ENCODE measurements at regions not wholly inside any gene's neighbourhood (a gene's known extent, or its start where the extent isn't known, plus 50 kb on each side); places are given as distances from the start of the nearest gene placed in this dataset.

DNA sequence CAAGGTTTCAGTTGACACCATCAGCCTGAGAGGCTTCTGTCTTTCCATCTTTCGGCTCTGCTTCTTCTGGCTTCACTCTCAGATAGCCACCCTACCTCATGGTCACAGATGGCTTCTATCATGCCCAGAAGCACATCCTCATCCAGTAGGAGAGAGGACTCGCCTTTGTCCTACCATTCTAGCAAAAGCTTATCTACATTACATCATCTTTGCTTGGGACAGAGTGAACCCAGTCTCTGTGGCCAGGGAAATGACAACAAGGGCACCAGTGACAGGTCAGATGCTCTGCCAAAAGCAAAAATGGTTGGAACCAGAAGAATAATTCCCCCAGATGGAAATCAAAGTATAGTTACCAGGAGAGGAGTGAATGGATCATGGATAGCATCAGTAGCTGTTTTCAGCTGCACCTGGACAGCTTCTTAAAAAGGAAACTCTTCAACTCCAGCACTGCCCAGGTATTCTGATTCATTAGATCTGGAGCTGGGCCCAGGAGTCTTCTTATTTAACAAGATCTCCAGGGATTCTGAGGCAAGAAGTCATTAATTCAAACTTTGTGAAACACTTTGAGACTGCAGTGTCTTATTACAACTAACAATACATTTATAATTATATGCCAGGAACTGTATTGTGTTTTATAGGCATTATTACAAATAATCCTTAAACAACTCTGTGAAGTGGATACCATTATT, 257.7 kb upstream of the UBE2E3 start:
- TF ChIP-seq, protein P1, sequence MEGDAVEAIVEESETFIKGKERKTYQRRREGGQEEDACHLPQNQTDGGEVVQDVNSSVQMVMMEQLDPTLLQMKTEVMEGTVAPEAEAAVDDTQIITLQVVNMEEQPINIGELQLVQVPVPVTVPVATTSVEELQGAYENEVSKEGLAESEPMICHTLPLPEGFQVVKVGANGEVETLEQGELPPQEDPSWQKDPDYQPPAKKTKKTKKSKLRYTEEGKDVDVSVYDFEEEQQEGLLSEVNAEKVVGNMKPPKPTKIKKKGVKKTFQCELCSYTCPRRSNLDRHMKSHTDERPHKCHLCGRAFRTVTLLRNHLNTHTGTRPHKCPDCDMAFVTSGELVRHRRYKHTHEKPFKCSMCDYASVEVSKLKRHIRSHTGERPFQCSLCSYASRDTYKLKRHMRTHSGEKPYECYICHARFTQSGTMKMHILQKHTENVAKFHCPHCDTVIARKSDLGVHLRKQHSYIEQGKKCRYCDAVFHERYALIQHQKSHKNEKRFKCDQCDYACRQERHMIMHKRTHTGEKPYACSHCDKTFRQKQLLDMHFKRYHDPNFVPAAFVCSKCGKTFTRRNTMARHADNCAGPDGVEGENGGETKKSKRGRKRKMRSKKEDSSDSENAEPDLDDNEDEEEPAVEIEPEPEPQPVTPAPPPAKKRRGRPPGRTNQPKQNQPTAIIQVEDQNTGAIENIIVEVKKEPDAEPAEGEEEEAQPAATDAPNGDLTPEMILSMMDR (IDR thresholded peaks at IDR 0.05; ENCODE audit: low read depth, low read length, missing control alignments): no peak
- H3K4me3 ChIP-seq (replicated peaks; ENCODE audit: low read depth, low read length): no peak overlapping the region
- no peak for DNase-seq (ENCODE audit: extremely low read depth, low read depth)

DNA sequence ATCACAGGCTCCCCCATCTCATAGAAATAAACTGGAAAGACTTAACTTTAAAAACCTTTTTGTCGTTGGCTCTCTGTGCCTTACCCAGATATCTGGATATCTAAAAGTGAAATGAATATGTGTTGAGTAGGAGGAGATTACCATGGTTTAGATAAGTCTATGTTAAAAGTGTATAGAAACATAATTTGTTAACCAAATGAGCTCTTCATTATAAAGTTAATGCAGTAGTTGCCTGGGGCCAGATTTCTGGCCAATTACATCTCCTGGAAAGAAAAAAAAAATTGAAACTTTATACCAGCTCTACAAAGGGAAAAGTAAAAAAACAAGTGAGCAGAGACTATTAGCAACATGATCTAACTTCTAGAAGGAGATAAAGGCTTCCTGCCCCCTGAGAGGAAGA, 259.6 kb upstream of the UBE2E3 start:
- no peak overlapping the region for H3K4me3 ChIP-seq (replicated peaks; ENCODE audit: low read depth, low read length)
- TF ChIP-seq, protein P1 (IDR thresholded peaks at IDR 0.05; ENCODE audit: low read depth, low read length, missing control alignments): no peak
- no peak for DNase-seq (ENCODE audit: extremely low read depth, low read depth)

DNA sequence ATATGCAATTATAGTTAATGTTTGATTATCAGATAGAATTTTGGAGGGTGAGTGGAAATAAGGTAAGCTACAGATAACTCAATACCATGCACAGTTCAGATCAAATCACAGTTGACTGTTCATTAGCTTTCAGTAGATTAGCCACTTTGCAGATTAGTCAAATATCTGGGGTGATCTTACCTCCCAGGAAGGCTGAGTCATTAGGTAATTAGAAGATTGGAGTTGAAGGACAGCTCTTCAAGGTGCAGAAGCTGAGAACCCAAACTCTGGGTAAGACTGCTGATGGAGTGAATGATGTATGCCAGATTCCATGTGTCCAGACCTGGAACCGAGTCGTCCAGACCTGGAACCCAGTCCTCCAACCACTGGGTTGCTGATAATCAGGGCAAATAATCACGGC, 262.8 kb upstream of the UBE2E3 start:
- no peak for DNase-seq (ENCODE audit: extremely low read depth, low read depth)
- no peak overlapping the region for H3K4me3 ChIP-seq (replicated peaks; ENCODE audit: low read depth, low read length)
- TF ChIP-seq, protein P1 (IDR thresholded peaks at IDR 0.05; ENCODE audit: low read depth, low read length, missing control alignments): no peak

DNA sequence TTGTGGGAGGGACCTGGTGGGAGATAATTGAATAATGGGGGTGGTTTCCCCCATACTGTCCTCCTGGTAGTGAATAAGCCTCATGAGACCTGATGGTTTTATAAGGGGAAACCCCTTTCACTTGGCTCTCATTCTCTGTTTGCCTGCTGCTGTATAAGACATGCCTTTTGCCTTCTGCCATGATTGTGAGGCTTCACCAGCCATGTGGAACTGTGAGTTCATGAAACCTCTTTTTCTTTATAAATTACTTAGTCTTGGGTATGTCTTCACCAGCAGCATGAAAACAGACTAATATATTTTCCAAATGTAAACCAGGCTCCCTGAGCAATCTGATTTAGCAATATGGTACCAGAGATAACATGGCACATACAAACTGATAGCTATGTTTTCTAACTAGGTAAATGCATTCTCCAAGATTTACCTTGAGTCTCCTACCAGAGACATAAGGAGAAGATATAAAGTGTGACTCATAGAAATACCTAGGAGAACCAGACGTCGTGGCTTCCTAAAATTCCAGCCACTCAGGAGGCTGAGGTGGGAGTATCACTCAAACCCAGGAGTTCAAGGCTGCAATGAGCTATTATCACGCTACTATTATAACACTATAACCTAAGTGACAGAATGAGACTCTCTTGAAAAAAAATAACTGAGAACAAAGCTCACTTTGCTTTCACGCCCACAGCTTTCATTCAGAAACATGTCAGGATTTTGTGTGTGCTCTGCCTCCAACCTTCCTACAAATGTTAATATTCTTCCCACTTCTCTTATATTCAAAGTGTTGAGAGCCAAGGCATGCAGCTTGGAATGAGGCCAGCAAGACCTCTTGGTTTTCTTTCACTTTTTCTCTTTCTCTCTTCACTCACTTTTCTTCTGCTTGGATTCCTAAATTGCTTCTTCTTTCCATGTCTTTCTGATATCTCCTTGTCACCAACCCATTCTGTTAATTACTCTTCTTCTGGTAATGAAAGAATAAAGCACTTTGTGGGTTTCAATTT, 263.9 kb upstream of the UBE2E3 start:
- TF ChIP-seq, protein P1 (IDR thresholded peaks at IDR 0.05; ENCODE audit: low read depth, low read length, missing control alignments): no peak
- no peak overlapping the region for H3K4me3 ChIP-seq (replicated peaks; ENCODE audit: low read depth, low read length)
- no peak for DNase-seq (ENCODE audit: extremely low read depth, low read depth)

DNA sequence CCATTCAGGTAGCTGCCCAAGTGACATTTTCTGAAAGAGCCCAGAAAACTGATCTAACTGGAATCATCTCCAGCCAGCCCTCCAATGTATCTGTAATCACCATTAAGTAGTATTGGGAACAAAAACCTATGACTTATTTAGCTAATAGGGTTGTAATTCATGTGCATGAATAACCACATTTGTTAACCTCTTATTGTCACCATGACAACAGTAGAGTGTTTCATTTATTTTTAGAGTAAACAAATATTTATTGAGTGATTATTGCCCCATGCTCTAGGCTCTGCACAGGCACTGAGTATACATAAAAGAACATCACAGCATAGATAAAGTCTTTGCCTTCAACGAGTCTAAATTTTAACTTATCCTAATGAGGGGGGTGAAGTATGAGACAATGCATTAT, 265.4 kb upstream of the UBE2E3 start:
- no peak overlapping the region for H3K4me3 ChIP-seq (replicated peaks; ENCODE audit: low read depth, low read length)
- TF ChIP-seq, protein P1 (IDR thresholded peaks at IDR 0.05; ENCODE audit: low read depth, low read length, missing control alignments): no peak
- DNase-seq (ENCODE audit: extremely low read depth, low read depth): no peak

DNA sequence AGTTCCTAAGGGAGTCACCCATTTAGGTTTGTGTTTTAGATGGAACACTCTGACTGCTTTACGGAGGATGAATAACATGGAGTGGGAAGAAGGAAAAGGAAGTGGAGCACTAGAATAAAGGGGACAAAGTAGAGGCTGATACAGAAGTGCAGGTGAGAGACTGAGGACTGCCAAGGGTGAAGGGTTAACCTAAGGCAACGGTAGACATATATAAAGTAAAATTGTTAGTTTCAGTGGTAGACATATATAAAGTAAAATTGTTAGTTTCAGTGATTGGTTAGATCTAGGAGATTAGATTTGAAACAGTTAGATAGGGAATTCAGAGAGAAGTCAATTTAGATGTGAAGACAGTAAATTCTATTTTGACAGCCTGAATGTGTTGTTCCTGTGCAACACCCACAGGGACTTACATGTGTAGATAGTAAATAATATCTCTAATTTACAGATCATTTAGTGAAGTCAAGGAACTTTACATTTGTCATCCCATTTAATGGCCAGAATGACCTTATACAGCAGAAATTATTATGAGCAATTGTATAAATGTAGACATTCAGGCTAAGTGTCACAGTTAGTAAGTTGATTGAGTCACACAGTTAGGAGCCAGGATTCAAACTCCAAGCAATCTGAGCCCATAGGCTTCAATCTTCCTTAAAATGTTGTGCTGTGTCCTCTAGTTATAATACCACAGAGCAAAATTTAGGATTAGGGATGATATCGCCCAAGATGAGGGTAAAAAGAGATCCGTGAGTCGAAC, 270.8 kb upstream of the UBE2E3 start:
- TF ChIP-seq, protein P1 (IDR thresholded peaks at IDR 0.05; ENCODE audit: low read depth, low read length, missing control alignments): no peak
- H3K4me3 ChIP-seq (replicated peaks; ENCODE audit: low read depth, low read length): no peak overlapping the region

More for the DNA sequence above, 270.8 kb upstream of the UBE2E3 start:
- no peak for DNase-seq (ENCODE audit: extremely low read depth, low read depth)

All from HFF-Myc (cell line).